K562 (cell line): ENCODE measurements at regions not wholly inside any gene's neighbourhood (a gene's known extent, or its start where the extent isn't known, plus 50 kb on each side); places are given as distances from the start of the nearest gene placed in this dataset.

Experiments
- EZH2 ChIP-seq: IDR thresholded peaks from 2 replicates; pipeline ENCODE4 v1.6.1; 2012; ENCODE audit warnings: low read depth, mild to moderate bottlenecking, inconsistent platforms, low read length, borderline replicate concordance
- HDAC8 ChIP-seq: fragments of 450-650 bp; IDR thresholded peaks from 2 replicates; pipeline ENCODE4 v1.6.1; 2016; ENCODE audit warnings: mild to moderate bottlenecking, missing genetic modification characterization, moderate library complexity, missing compliant biosample characterization
- TF ChIP-seq, protein P1 (sequence below): fragments of 250-450 bp; sonication (Bioruptor Pico); IDR thresholded peaks from 2 replicates; pipeline ENCODE4 v1.8.0; 2022; ENCODE audit warnings: moderate library complexity, mild to moderate bottlenecking, inconsistent platforms

DNA sequence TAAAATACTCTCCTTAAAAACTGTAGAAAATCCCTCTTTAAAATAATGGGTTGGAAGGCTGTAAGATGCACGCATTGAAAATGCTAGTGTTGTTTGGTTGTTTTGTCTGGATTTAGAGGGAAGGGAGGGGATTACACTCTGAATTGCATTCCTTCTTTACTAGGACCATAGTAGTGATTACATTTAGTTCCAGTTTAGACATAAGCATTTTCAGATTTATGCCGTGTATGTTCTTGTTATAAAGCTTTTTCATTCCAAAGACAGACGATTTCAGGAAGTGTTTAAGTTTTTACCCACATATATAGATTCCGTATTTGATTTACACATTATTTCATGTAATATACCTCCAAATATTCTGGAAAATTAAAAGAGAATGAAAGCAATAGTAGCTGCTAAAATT, 538.4 kb downstream of the PTPRC start:
- TF ChIP-seq, protein P1, sequence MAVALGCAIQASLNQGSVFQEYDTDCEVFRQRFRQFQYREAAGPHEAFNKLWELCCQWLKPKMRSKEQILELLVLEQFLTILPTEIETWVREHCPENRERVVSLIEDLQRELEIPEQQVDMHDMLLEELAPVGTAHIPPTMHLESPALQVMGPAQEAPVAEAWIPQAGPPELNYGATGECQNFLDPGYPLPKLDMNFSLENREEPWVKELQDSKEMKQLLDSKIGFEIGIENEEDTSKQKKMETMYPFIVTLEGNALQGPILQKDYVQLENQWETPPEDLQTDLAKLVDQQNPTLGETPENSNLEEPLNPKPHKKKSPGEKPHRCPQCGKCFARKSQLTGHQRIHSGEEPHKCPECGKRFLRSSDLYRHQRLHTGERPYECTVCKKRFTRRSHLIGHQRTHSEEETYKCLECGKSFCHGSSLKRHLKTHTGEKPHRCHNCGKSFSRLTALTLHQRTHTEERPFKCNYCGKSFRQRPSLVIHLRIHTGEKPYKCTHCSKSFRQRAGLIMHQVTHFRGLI (CRISPR knock-in tag): no peak
- TF ChIP-seq EZH2 (no peak), HDAC8 (tag) (no peak)
